ENCODE measurements at regions not wholly inside any gene's neighbourhood (a gene's known extent, or its start where the extent isn't known, plus 50 kb on each side); places are given as distances from the start of the nearest gene placed in this dataset.
"Not testable (repeated sequence)": the region's sequence is repeated elsewhere in the genome, so short reads cannot be mapped to it uniquely, and the experiment has no call there.

DNA sequence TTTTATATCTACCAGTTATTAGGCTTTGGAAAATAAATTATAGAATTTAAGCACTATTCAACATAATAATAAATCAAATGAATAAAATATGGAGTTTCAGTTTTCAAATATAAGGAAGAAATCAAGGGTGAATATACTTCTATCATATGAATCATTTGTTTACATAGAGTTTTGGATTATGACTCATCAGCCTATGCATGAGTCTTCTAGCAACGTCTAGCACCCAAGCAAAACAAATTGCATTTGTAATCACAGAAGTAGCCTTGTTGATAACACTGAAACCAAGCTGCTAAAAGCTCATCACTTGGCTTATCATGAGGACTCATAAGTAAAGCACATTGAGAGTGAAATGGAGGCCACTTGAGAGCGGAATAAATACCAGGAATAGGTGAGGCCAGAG lies 434.6 kb downstream of the PCDH11X start:
- Mint-ChIP-seq H3K9me3 (no peaks in the 10 kb centered on the region), H3K36me3 (ENCODE audit: low read depth) (no peaks in the 10 kb centered on the region), H3K27ac (no peak overlapping the region), H3K27me3 (no peaks in the 10 kb centered on the region), H3K4me3 (no peak overlapping the region), H3K4me1 (ENCODE audit: low read depth) (no peaks in the 10 kb centered on the region)
- DNase-seq (no peak), ATAC-seq (no peak)
- intact Hi-C loops (cut with micrococcal nuclease) = no loop called here
- ChIA-PET POLR2A (no interaction called here), CTCF (no interaction called here)
- no peak for TF ChIP-seq CTCF (IDR thresholded peaks at IDR 0.05)

GRCh38 chrX:92215011-92215410 lies 435.8 kb downstream of the PCDH11X start:
- H3K4me3 Mint-ChIP-seq; H3K27ac Mint-ChIP-seq; CTCF ChIA-PET; intact Hi-C loops (cut with micrococcal nuclease); DNase-seq; POLR2A ChIA-PET; H3K4me1 Mint-ChIP-seq (ENCODE audit: low read depth); H3K9me3 Mint-ChIP-seq; H3K36me3 Mint-ChIP-seq (ENCODE audit: low read depth); ATAC-seq; H3K27me3 Mint-ChIP-seq: not testable (repeated sequence)

GRCh38 chrX:92224406-92224805 lies 445.2 kb downstream of the PCDH11X start:
- no peaks in the 10 kb centered on the region for H3K4me1 Mint-ChIP-seq (ENCODE audit: low read depth)
- H3K27ac Mint-ChIP-seq = no peak overlapping the region
- no peaks in the 10 kb centered on the region for H3K27me3 Mint-ChIP-seq
- CTCF ChIA-PET = no interaction called here
- no peak for DNase-seq
- no peak for TF ChIP-seq CTCF (IDR thresholded peaks at IDR 0.05)
- no peak overlapping the region for H3K4me3 Mint-ChIP-seq
- H3K36me3 Mint-ChIP-seq (ENCODE audit: low read depth) = no peaks in the 10 kb centered on the region
- H3K9me3 Mint-ChIP-seq = no peaks in the 10 kb centered on the region
- no peak for ATAC-seq
- intact Hi-C loops (cut with micrococcal nuclease) = no loop called here
- POLR2A ChIA-PET = no interaction called here

DNA sequence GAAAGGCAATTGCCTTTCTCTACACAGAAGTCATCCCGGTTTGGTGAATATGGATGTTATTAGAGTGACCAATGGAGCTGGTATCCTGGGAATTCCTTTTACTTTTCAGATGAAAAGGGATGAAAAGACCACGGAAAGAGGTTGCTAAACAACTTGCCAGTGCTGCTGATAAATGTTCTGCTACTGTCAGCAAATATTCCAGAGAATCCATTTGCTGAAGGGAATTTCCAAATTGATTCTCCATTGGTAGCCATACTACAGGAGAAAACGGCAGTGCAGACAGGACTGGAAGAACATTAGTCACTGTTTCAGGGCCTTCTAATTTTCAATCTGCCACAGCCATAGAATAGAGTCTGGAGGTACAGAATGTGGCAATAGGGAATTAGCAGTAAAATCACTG lies 451.5 kb downstream of the PCDH11X start:
- ChIA-PET POLR2A (no interaction called here), CTCF (no interaction called here)
- no peak for ATAC-seq
- Mint-ChIP-seq H3K27me3 (no peaks in the 10 kb centered on the region), H3K27ac (no peak overlapping the region), H3K4me1 (ENCODE audit: low read depth) (no peaks in the 10 kb centered on the region), H3K9me3 (no peaks in the 10 kb centered on the region), H3K4me3 (no peak overlapping the region), H3K36me3 (ENCODE audit: low read depth) (no peaks in the 10 kb centered on the region)
- intact Hi-C loops (cut with micrococcal nuclease) = no loop called here
- TF ChIP-seq CTCF (IDR thresholded peaks at IDR 0.05) = no peak
- no peak for DNase-seq

DNA sequence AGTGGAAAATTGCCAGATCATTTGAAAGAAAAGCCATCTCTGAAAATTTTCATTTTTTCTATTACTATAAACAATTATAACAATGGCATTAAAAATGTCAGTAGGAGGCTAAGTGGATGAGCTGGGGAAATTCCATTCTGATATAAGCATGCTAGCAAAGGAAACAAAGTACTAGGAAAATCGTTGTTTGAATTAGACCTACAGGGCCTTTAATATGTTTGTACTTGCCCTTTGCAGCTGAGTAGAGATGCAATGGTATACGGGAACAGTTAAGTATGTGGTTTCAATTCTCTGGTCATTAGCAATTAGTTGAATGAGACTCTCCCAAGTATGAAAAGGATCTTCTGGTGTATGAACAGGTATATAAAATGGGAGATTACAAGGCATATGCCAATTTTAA lies 452.2 kb downstream of the PCDH11X start:
- H3K27ac Mint-ChIP-seq = no peak overlapping the region
- intact Hi-C loops (cut with micrococcal nuclease) = no loop called here
- no peak overlapping the region for H3K4me3 Mint-ChIP-seq
- ChIA-PET POLR2A (no interaction called here), CTCF (no interaction called here)
- no peaks in the 10 kb centered on the region for H3K27me3 Mint-ChIP-seq
- TF ChIP-seq CTCF (IDR thresholded peaks at IDR 0.05) = no peak
- no peaks in the 10 kb centered on the region for H3K9me3 Mint-ChIP-seq
- no peaks in the 10 kb centered on the region for H3K36me3 Mint-ChIP-seq (ENCODE audit: low read depth)
- no peak for ATAC-seq
- DNase-seq = no peak
- H3K4me1 Mint-ChIP-seq (ENCODE audit: low read depth) = no peaks in the 10 kb centered on the region

- ChIA-PET CTCF (no interaction called here), POLR2A (interaction anchor here (0.6 kb wide), 1 partner anchor 26 kb away, joined by 3 read pairs; no protein-coding TSS in a partner anchor)
- H3K27me3 Mint-ChIP-seq = no peaks in the 10 kb centered on the region
- no peak for DNase-seq
- no peak overlapping the region for H3K27ac Mint-ChIP-seq
- H3K36me3 Mint-ChIP-seq (ENCODE audit: low read depth) = no peaks in the 10 kb centered on the region
- H3K4me1 Mint-ChIP-seq (ENCODE audit: low read depth) = no peaks in the 10 kb centered on the region
- no peaks in the 10 kb centered on the region for H3K9me3 Mint-ChIP-seq
- intact Hi-C loops (cut with micrococcal nuclease) = no loop called here
- no peak overlapping the region for H3K4me3 Mint-ChIP-seq
- no peak for ATAC-seq
- no peak for TF ChIP-seq CTCF (IDR thresholded peaks at IDR 0.05)
Measured at GRCh38 chrX:92232182-92232581, 453.0 kb downstream of the PCDH11X start.
